Adrenal gland (tissue), 9 donors: ENCODE measurements at regions not wholly inside any gene's neighbourhood (a gene's known extent, or its start where the extent isn't known, plus 50 kb on each side); places are given as distances from the start of the nearest gene placed in this dataset.
"Not testable (repeated sequence)": the region's sequence is repeated elsewhere in the genome, so short reads cannot be mapped to it uniquely, and the experiment has no call there.

ENCODE experiments used
- DNase-seq, 7 donors: peaks; one replicate each; pipeline ENCODE4 v3.0.0-alpha.2; 2019 to 2020
- H3K27ac ChIP-seq, 5 donors: fragments of 200-600 bp; sonication (generic) in 4 of 5; 1 replicate in 3 of 5; 2 replicates in 2 of 5; pipeline versions ENCODE4 v1.5.1 to v1.8.0; 2016 to 2020; ENCODE audit warnings: mild to moderate bottlenecking in 1 of 5
- H3K27me3 ChIP-seq: fragments of 200-600 bp; 2 replicates; pipeline ENCODE4 v1.8.0; 2021
- H3K36me3 ChIP-seq, 2 donors: fragments of 200-600 bp; replicated peaks in 1 of 2; 1 replicate in 1 of 2; 2 replicates in 1 of 2; pipeline versions ENCODE4 v1.5.1 to v1.8.0; 2018 to 2022
- H3K4me1 ChIP-seq, 2 donors: fragments of 200-600 bp; replicated peaks in 1 of 2; 1 replicate in 1 of 2; 2 replicates in 1 of 2; pipeline versions ENCODE4 v1.5.1 to v1.8.0; 2018 to 2021
- H3K4me3 ChIP-seq, 4 donors: fragments of 200-600 bp; sonication (generic) in 3 of 4; one replicate each; pipeline ENCODE4 v1.5.1; 2016 to 2018
- H3K9me3 ChIP-seq, 3 donors: fragments of 200-600 bp; sonication (generic) in 1 of 3; replicated peaks in 1 of 3; 1 replicate in 2 of 3; 2 replicates in 1 of 3; pipeline versions ENCODE4 v1.5.1 to v1.8.0; 2016 to 2021
- POLR2A ChIP-seq, 2 donors: fragments of 450-650 bp; IDR thresholded peaks; one replicate each; pipeline ENCODE4 v1.6.1; 2017; ENCODE audit warnings: antibody characterized with exemption in 2 of 2, mild to moderate bottlenecking in 2 of 2, moderate library complexity in 1 of 2
- WGBS, 4 donors: extraction: QIAGEN DNeasy Blood & Tissue Kit in 2 of 4; methylation state at CpG; one replicate each; pipeline versions ENCODE4 v1.1.5 to v1.1.7; 2013 to 2017; 5-methylcytosine and 5-hydroxymethylcytosine counted together
- intact Hi-C, 2 donors: fragments of 100-400 bp; cut with DNase I; formaldehyde crosslinking; loops; one replicate each; pipeline versions ENCODE4 v1.14.1 to v1.15.0; 2022 to 2023
- TF ChIP-seq, protein P1 (sequence below), 6 experiments: fragments of 450-650 bp in 4 of 6; fragments of 200-600 bp in 2 of 6; sonication (generic) in 1 of 6; IDR thresholded peaks; 1 replicate in 5 of 6; 2 replicates in 1 of 6; pipeline versions ENCODE4 v1.5.1 to v1.8.0; 2016 to 2021; ENCODE audit warnings: antibody characterized with exemption in 6 of 6, mild to moderate bottlenecking in 2 of 6, moderate library complexity in 1 of 6
- donor health status: healthy with polysubstance abuse.
- donor health status: Bipolar disorder and iron deficiency.
- donor health status: DM: yes; HTN: yes; CAD: no.
- donor health status: DM: no; HTN: no; CAD: no.
- donor health status: DM: no; HTN: no; CAD: no.

DNA sequence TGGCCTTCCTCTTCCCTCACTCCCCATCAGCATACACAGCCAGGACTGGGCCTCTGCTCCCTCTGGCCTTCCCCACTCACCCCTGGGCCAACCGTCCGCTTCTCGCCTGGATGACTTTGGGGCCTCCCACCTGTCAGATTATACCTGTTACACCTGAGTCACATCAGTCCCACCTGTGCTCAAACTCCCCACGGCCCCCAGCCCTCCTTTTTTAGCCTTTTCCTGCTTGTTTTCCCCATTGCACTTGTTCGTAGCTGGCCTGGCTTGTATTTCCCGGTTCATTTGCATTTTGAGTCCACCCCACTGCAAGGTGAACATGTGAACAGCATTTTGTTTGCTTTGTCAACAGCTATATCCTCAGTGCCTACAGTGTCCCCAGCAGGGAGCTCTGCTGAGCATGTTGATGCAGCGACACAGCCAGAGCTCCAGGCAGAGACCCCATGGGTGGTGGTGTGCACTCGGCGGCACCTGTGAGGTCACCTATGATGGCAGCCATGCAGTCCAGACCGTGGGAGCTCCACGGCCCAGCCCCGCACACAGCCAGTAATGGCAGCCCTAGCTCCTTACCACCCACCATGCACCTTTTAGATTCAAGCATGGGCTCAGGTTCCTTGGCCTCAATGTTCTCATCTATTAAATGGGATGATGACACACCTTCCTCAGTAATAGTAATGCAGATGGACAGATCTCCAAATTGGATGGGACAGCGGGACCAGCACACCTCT, 276.4 kb upstream of the HS6ST1 start:
- intact Hi-C loops, result no loop called here
- Histone ChIP-seq H3K36me3 (no peaks in the 10 kb centered on the region), H3K4me1 (no peaks in the 10 kb centered on the region), H3K9me3 (no peaks in the 10 kb centered on the region), H3K4me3 (no peak overlapping the region), H3K27ac (no peak overlapping the region), H3K27me3 (no peaks in the 10 kb centered on the region)
- WGBS, 4 donors, result 86 to 94% (median 89%) methylated on average over 13 of the region's 13 CpGs
- peak in 2 of 7 donors; percentile 1 to 33 for DNase-seq
- TF ChIP-seq, protein P1, sequence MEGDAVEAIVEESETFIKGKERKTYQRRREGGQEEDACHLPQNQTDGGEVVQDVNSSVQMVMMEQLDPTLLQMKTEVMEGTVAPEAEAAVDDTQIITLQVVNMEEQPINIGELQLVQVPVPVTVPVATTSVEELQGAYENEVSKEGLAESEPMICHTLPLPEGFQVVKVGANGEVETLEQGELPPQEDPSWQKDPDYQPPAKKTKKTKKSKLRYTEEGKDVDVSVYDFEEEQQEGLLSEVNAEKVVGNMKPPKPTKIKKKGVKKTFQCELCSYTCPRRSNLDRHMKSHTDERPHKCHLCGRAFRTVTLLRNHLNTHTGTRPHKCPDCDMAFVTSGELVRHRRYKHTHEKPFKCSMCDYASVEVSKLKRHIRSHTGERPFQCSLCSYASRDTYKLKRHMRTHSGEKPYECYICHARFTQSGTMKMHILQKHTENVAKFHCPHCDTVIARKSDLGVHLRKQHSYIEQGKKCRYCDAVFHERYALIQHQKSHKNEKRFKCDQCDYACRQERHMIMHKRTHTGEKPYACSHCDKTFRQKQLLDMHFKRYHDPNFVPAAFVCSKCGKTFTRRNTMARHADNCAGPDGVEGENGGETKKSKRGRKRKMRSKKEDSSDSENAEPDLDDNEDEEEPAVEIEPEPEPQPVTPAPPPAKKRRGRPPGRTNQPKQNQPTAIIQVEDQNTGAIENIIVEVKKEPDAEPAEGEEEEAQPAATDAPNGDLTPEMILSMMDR (IDR thresholded peaks at IDR 0.05), result no peak
- no peak for TF ChIP-seq POLR2A (IDR thresholded peaks at IDR 0.05)

DNA sequence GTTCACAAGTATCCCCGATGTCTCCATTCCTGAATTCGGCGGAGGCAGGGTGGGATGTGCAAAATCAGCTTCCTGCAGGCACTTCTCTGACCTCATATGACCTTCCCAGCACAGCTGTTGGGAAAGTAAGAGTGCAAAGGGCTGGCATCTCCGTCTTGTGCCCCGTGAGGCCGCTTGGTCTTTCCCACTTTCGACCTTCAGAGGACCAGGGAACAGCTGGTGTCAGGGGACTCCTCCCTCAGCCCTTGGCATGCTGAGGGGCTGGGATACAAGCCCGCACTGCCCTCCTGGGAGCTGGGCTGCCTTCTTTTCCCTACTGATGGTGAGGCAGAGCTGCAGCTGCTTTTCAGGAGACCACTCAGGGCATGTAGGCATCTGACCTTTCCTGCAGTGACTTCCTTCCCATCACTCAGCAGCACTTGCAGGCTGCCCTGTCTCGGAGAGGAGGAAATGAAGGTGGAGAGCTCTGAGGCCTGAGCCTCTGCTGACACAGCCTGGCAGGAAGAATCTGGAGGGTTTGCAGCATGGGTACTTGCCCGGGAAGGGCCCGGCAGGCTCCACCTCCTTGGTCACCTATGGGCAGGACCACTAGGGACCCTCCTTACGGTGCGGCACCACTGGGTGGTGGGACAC, 277.2 kb upstream of the HS6ST1 start:
- Histone ChIP-seq H3K36me3 (no peaks in the 10 kb centered on the region), H3K4me3 (no peak overlapping the region), H3K27me3 (no peaks in the 10 kb centered on the region), H3K27ac (no peak overlapping the region), H3K4me1 (no peaks in the 10 kb centered on the region), H3K9me3 (no peaks in the 10 kb centered on the region)
- WGBS, 4 donors, result 70 to 93% (median 78%) methylated on average over 5 to 13 of the region's 13 CpGs
- intact Hi-C loops, result no loop called here
- no peak for DNase-seq
- TF ChIP-seq, protein P1 (IDR thresholded peaks at IDR 0.05), result no peak
- no peak for TF ChIP-seq POLR2A (IDR thresholded peaks at IDR 0.05)

DNA sequence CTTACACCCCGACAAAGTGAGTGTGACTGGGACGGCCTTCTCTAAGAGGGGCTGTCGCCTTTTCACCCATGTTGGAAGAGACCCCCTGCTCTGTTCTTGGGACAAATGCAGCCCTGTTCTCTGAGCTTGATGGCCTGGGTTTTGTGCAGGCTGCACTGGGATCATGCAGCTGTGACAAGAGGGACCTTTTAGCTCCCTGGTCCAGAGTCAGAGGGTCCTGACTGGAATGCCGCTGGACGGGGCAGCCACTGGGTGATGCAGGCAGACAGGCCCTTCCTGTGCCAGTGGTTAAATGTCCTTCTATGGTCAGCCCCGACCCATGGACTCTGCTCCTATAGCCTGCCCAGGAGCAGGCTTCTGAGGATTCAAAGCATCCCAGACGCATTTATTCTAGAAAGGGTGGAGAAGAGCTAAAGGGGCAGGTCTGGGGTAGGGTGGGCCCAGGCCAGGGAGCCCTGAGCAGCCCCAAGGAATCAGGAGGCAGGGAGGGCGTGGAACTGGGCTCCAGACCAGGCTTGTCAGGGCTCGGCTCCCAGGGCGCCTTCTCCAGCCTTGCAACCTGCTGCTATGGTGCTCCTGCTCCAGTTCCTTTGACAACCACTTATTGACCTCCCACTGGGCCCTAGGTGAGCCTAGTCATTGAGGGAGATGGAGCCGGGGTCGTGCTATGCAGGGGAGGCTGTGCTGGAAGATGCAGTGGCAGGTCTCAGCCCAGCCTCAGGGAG, 277.9 kb upstream of the HS6ST1 start:
- no peaks in the 10 kb centered on the region for H3K27me3 ChIP-seq
- no peak overlapping the region for H3K4me3 ChIP-seq
- intact Hi-C loops, result no loop called here
- no peaks in the 10 kb centered on the region for H3K36me3 ChIP-seq
- WGBS, 4 donors, result 91 to 94% (median 93%) methylated on average over 8 to 12 of the region's 12 CpGs
- no peak overlapping the region for H3K27ac ChIP-seq
- no peak for DNase-seq
- H3K9me3 ChIP-seq, result no peaks in the 10 kb centered on the region
- TF ChIP-seq, protein P1 (IDR thresholded peaks at IDR 0.05), result no peak
- no peak for TF ChIP-seq POLR2A (IDR thresholded peaks at IDR 0.05)
- no peaks in the 10 kb centered on the region for H3K4me1 ChIP-seq

DNA sequence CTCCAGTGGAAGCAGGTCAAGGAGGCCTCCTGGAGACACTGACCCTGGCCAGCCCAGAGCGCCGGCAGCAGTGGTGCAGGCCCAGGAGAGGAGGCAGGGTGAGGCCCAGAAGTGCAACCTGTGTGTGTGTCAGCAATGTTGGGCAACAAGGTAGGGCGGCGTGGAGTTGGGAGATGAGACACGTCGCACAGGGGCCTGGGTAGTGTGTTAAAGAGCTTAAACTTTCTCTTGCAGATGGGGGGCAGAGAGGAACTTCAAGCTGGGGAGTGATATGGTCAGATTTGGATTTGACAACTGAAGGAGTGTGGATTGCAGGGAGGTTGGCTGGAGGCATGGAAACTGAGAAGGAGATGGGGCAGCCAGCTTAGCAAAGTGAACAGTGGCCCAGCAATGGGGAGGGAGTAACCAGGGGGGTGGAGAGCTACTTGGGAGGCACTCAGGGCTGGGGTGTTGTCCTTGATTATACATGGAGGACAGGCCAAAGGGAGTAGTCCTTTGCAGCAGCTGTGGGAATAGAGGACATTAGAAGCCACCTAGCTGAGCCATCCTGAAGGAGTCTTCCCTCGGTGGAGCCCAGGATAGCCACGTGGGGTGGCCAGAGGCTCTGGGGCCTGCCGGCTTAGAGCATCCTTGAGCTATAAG, 278.6 kb upstream of the HS6ST1 start:
- H3K9me3 ChIP-seq, result no peaks in the 10 kb centered on the region
- H3K4me1 ChIP-seq, result no peaks in the 10 kb centered on the region
- H3K36me3 ChIP-seq, result no peaks in the 10 kb centered on the region
- WGBS, 4 donors, result 86 to 94% (median 92%) methylated on average over 9 of the region's 9 CpGs
- H3K4me3 ChIP-seq, result no peak overlapping the region
- H3K27me3 ChIP-seq, result no peaks in the 10 kb centered on the region
- TF ChIP-seq POLR2A (IDR thresholded peaks at IDR 0.05), result no peak
- TF ChIP-seq, protein P1 (IDR thresholded peaks at IDR 0.05), result no peak
- DNase-seq, result peak in 1 of 7 donors; percentile 5
- intact Hi-C loops, result no loop called here
- no peak overlapping the region for H3K27ac ChIP-seq

DNA sequence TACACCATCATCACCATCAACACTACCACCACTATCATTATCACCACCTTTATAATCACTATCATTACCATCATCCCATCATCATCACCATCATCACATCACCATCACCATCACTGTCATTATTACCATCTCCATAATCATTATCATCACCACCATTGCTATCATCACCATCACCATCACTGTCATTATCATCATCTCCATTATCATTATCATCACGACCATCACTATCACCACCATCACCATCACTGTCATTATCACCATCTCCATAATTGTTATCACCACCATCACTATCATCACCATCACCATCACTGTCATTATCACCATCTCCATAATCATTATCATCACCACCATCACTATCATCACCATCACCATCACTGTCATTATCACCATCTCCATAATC, 279.6 kb upstream of the HS6ST1 start:
- WGBS, 4 donors, result 87 to 91% (median 89%) methylated on average over 1 of the region's 1 CpG
- DNase-seq, intact Hi-C loops, H3K36me3 ChIP-seq, H3K27ac ChIP-seq, H3K4me3 ChIP-seq, H3K4me1 ChIP-seq, H3K27me3 ChIP-seq, H3K9me3 ChIP-seq: not testable (repeated sequence)
